ENCODE measurements at regions not wholly inside any gene's neighbourhood (a gene's known extent, or its start where the extent isn't known, plus 50 kb on each side); places are given as distances from the start of the nearest gene placed in this dataset.

DNA sequence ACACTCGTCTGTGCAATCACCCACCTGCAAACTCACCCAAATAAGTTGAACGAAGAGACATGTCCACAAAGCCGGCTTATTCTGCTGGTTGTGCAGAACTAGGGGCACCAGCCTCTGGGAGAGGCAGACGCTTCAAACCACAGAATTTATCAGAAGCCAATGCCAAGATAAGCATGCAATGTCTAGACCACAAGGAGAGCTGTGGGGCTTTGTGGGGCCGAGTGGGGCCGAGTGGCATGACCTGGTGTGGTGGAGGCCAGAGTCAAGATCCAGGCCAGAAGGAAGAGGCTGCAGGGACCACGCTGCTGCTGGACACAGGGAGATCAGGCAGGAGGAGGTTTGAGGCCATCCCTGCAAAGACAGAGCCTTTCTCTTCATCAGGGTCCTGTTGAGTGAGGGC is 259.0 kb downstream of the IRX2 start:
- no peak for DNase-seq
- Histone ChIP-seq H3K4me3 (ENCODE audit: low read length) (no peak overlapping the region), H4K20me1 (ENCODE audit: low read length) (no peaks in the 10 kb centered on the region), H3K9me3 (ENCODE audit: low read length) (peaks cover 3% of the 10 kb centered on the region; the same call in 1 of the 2 replicates), H3K4me2 (ENCODE audit: low read length) (no peak overlapping the region), H3K9ac (ENCODE audit: low read length) (no peak overlapping the region), H3K27ac (ENCODE audit: low read length) (no peak overlapping the region), H3K9me2 (replicated peaks; ENCODE audit: low read length) (no peaks in the 10 kb centered on the region), H3F3A (ENCODE audit: low read length, unreplicated experiment) (no peaks in the 10 kb centered on the region), H3K4me1 (ENCODE audit: insufficient read depth, low read length) (no peaks in the 10 kb centered on the region), H2AFZ (ENCODE audit: low read length) (no peak overlapping the region), H3K36me3 (ENCODE audit: low read depth, low read length) (no peaks in the 10 kb centered on the region), H3K79me2 (ENCODE audit: low read length) (no peaks in the 10 kb centered on the region), H3K27me3 (ENCODE audit: low read length) (no peaks in the 10 kb centered on the region)
- no TSS peak for BruUV-seq (replicated peaks)
- TF ChIP-seq CTCF (conservative IDR thresholded peaks at IDR 0.05; ENCODE audit: low read depth, low read length) (no peak), EZH2 (IDR thresholded peaks at IDR 0.05; ENCODE audit: low read length, unreplicated experiment) (no peak), EZH2phosphoT487 (IDR thresholded peaks at IDR 0.05; ENCODE audit: borderline replicate concordance, low read length) (no peak)
- ChIA-PET POLR2A (ENCODE audit: unreplicated experiment) (no interaction called here), CTCF (no interaction called here)
- intact Hi-C loops (cut with micrococcal nuclease) = no loop called here
- ATAC-seq = no peak

- Histone ChIP-seq H3K9me3 (ENCODE audit: low read length) (peaks cover 3% of the 10 kb centered on the region; the same call in 1 of the 2 replicates), H3K27ac (ENCODE audit: low read length) (no peak overlapping the region), H3K9me2 (replicated peaks; ENCODE audit: low read length) (no peaks in the 10 kb centered on the region), H3K27me3 (ENCODE audit: low read length) (no peaks in the 10 kb centered on the region), H3K4me2 (ENCODE audit: low read length) (no peak overlapping the region), H3K4me1 (ENCODE audit: insufficient read depth, low read length) (no peaks in the 10 kb centered on the region), H3K4me3 (ENCODE audit: low read length) (no peak overlapping the region), H3K79me2 (ENCODE audit: low read length) (no peaks in the 10 kb centered on the region), H3K9ac (ENCODE audit: low read length) (no peak overlapping the region), H4K20me1 (ENCODE audit: low read length) (no peaks in the 10 kb centered on the region), H3K36me3 (ENCODE audit: low read depth, low read length) (no peaks in the 10 kb centered on the region), H2AFZ (ENCODE audit: low read length) (no peak overlapping the region), H3F3A (ENCODE audit: low read length, unreplicated experiment) (no peaks in the 10 kb centered on the region)
- ChIA-PET CTCF (no interaction called here), POLR2A (ENCODE audit: unreplicated experiment) (no interaction called here)
- BruUV-seq (replicated peaks) = no TSS peak
- no peak for DNase-seq
- intact Hi-C loops (cut with micrococcal nuclease) = no loop called here
- no peak for TF ChIP-seq CTCF (conservative IDR thresholded peaks at IDR 0.05; ENCODE audit: low read depth, low read length)
- no peak for TF ChIP-seq EZH2 (IDR thresholded peaks at IDR 0.05; ENCODE audit: low read length, unreplicated experiment)
- TF ChIP-seq EZH2phosphoT487 (IDR thresholded peaks at IDR 0.05; ENCODE audit: borderline replicate concordance, low read length) = no peak
- ATAC-seq = no peak
Observed at GRCh38 chr5:2491846-2492245, 259.6 kb downstream of the IRX2 start.

DNA sequence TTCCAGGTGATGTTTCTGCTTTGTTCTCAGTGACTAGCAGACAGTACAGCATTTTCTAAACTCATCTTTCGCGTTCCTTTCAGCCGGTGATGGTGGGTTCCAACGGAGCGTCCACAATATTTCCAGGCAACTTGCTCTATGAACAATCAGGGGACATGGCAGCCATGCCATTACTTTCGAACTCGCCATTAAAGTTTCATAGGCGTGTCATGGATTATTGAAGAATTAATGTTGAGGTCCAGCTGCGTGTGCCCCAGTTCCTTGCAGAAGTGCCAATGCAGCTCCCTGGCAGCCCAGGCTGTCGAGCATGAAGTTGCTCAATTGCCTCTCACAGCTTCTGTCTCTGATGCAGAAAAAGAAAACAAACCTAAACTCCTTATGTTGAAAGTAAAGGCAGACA is 262.2 kb downstream of the IRX2 start:
- TF ChIP-seq EZH2 (IDR thresholded peaks at IDR 0.05; ENCODE audit: low read length, unreplicated experiment) (no peak), EZH2phosphoT487 (IDR thresholded peaks at IDR 0.05; ENCODE audit: borderline replicate concordance, low read length) (no peak), CTCF (conservative IDR thresholded peaks at IDR 0.05; ENCODE audit: low read depth, low read length) (no peak)
- ChIA-PET CTCF (no interaction called here), POLR2A (ENCODE audit: unreplicated experiment) (no interaction called here)
- H3K9me3 ChIP-seq (ENCODE audit: low read length) = peaks cover 3% of the 10 kb centered on the region; the same call in 1 of the 2 replicates
- H3F3A ChIP-seq (ENCODE audit: low read length, unreplicated experiment) = no peaks in the 10 kb centered on the region
- no peak overlapping the region for H3K4me2 ChIP-seq (ENCODE audit: low read length)
- ATAC-seq (no peak), DNase-seq (no peak)
- H3K79me2 ChIP-seq (ENCODE audit: low read length) = no peaks in the 10 kb centered on the region
- H3K4me3 ChIP-seq (ENCODE audit: low read length) = no peak overlapping the region
- H3K36me3 ChIP-seq (ENCODE audit: low read depth, low read length) = no peaks in the 10 kb centered on the region
- no peaks in the 10 kb centered on the region for H3K27me3 ChIP-seq (ENCODE audit: low read length)
- no peaks in the 10 kb centered on the region for H3K4me1 ChIP-seq (ENCODE audit: insufficient read depth, low read length)
- no peak overlapping the region for H2AFZ ChIP-seq (ENCODE audit: low read length)
- intact Hi-C loops (cut with micrococcal nuclease) = no loop called here
- no peaks in the 10 kb centered on the region for H4K20me1 ChIP-seq (ENCODE audit: low read length)
- H3K9ac ChIP-seq (ENCODE audit: low read length) = no peak overlapping the region
- no peak overlapping the region for H3K27ac ChIP-seq (ENCODE audit: low read length)
- BruUV-seq (replicated peaks) = no TSS peak
- H3K9me2 ChIP-seq (replicated peaks; ENCODE audit: low read length) = no peaks in the 10 kb centered on the region
